HG02884 (cell line): ENCODE measurements at regions not wholly inside any gene's neighbourhood (a gene's known extent, or its start where the extent isn't known, plus 50 kb on each side); places are given as distances from the start of the nearest gene placed in this dataset.
"Not testable (repeated sequence)": the region's sequence is repeated elsewhere in the genome, so short reads cannot be mapped to it uniquely, and the experiment has no call there.

Experiments used
- ATAC-seq: cut with Tn5 transposase; IDR thresholded peaks from one replicate; pipeline ENCODE4 v1.9.1; 2021; ENCODE audit warnings: mild to moderate bottlenecking, moderate library complexity; ENCODE audit not compliant: unreplicated experiment

DNA sequence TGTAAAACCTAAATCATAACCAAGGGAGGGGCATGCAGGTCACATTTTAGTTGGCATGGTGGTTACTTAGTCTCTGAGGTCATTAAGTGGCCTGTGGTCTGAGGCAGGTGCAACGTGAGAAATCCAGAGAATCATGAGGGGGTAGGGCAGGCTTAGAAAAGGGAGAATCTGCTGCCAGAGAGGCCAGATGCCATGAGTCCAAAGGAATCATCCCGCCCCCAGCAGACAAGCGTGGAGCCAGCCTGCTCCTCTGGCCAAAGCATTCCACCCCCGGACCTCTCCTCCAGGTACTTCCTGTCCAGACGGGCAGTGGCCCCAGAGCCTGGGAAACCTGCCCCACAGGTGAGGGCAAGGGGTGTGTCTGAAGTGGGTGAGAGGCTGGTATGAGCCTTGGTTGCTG is 196.4 kb upstream of the ZNF32 start:
- ATAC-seq, result no peak

DNA sequence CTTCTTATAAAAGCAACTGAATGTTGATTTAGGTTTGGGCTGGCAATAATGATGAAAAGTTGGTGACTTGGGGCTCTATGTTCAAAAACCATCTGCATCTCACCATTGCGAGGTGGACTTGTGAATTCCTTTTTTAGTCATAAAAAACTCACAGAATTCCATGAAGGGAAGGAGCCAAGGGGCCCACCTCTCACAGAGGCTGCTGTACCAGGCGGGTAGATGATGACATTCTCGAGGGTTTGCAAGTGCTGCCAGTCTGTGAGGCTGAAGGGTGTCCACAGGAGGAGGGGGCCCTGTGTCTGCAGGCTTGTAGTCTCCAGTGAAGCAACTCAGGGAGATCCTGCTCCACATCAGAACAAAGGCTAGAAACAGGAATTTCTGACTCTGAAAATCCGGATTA is 195.5 kb upstream of the ZNF32 start:
- ATAC-seq, result no peak

DNA sequence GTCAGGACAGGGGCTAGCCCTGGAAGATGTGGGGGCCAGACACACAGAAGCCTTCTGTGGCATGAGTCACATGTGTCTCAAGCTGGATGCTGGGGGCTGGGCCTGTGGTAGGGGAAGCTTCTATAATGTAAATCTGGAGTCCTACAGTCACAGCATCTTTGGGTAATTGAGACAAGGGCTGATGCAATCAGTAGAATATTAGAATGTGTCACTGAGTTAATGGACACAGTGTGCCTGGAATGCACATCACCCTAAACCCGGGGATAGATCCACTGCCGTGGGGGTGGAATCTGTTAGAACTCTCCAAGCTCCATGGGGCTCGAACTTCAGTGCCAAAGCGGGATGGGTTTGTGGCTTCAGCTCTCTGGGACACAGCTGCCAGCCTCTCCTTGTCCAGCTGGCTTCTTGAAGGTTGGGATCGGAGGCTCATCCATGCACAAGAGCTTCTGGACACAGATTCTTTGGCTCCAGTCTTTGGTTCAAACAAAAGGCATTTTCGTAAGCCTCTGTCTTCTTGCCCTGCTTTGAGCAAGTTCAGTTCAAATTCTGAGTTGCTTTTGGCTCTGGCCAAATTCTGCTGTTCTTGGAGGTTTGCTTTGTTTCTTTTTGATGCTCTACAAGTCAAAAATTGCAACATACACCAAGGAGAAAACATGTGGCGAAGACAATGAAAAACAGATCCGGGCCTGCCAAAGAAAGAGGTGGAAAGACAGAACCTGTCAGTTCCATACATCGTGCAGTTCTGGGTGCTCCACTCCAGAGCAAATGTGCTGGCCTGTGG is 194.8 kb upstream of the ZNF32 start:
- ATAC-seq, result no peak

DNA sequence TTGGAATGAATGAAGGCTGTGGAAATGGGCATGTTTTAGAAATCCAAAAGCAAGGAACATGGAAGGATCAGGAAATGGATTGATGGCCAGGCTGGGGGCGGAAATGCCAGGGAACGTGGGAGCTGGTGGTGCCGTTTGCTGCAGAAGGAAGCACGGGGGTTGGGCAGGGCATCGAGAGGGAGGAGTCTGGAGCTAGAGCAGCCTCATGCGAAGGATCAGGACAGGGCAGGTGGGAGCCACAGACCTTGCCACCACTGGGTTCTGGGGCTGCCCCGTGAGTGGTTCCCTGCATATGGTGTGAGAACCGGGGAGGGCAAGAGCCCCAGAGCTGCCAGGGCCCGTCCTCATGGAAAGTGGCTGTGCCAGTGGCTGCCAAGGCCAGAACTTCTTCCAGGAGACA is 193.8 kb upstream of the ZNF32 start:
- ATAC-seq, result no peak

DNA sequence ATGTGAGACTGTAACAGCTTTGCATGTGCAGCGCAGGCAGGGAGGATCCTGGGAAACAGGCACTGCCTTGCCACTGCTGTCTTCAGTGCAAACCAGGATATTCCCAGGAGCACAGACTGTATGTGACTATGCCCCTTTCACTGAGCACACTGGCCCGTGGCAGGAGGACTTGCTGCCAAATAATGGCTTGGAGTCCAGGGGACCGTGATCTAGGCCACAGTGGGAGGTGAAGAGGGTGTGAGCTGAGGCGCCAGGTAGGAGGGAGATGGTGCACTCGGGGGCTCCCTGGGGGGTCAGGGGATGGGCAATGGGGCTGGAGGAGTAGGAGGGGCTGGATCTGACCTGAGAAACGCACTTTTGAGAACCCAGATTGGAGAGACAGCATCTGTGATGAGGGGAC is 193.4 kb upstream of the ZNF32 start:
- ATAC-seq, result no peak

DNA sequence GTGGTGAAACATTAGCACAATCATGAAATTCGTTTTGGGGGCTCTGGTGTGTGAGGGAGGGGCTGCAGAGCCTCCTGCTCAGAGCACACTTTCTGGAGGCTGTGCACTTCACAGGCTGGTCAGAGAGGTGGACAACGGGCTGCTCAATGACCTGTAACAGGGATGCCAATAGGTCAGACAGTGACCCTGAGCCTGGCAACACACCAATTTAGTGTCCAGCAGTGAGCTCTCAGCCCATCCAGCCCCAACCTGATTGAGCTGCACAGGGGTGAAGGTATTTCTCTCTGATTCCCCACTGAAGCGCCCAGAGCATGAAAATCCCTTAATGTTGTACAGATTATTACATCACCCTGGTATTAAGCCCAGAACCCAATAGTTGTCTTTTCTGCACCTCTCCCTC is 191.3 kb upstream of the ZNF32 start:
- no peak for ATAC-seq

DNA sequence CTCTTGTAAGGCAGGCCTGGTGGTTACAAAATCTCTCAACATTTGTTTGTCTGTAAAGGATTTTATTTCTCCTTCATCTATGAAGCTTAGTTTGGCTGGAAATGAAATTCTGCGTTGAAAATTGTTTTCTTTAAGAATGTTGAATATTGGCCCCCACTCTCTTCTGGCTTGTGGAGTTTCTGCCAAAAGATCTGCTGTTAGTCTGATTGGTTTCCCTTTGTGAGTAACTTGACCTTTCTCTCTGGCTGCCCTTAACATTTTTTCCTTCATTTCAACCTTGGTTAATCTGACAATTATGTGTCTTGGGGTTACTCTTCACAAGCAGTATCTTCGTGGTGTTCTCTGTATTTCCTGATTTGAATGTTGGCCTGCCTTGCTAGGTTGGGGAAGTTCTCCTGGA is 186.1 kb upstream of the ZNF32 start:
- not testable (repeated sequence) for ATAC-seq

DNA sequence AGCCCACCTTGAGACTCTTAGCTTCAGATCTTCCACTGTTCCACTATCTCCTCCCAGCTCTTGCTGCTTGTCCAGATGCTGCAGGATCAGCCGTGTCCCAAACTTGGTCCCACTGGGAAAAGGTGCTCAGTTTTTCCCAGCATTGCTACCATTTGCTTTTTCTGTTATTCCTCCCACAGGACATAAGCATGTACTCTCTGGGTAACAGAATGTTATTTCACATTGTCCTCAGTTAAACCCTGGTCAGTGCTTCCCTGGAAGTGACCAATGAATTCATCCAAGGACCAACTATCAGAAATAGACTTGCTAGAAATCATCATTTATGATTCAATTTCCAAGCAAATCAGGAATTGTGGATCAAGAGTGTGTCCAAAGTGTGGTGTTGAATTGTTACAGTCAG is 179.2 kb upstream of the ZNF32 start:
- ATAC-seq, result no peak

DNA sequence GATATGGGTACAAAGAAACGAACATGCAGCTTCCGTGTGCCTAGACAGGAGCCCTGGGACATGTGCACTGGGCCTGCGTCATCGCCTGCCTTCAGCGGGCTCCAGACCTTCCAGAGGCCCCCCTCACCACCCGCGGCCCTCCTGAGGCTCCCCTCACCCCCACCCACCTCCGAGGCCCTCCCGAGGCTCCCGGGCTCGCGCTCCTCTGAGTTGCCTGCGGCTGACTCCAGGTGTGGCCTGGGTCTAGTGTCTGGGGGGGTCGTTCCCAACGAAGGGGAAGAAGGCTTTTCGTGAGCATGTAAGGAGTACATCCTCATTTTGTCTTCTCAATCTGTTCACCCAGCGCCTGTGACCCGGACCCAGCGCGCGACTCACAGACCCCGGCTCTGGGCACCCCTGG is 177.3 kb upstream of the ZNF32 start:
- no peak for ATAC-seq

DNA sequence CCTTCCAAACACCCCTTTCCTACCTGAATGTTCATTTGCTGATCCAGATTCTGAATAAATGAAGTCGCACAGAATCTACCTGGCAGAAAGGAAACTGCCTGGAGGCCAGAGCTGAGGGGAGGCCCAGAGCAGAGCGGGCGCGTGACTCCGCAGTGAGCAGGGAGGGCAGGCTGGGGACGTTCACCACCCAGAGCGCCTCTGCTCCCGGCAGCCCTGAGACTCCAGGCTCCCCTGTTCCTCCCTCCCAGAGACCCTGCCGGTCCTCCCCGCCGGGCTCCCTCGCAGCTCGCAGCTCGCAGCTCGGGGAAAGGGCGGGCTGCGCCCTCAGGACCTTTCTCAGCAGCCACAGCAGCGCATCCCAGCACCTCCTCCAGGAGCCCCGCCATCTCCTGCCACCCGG is 176.7 kb upstream of the ZNF32 start:
- no peak for ATAC-seq

DNA sequence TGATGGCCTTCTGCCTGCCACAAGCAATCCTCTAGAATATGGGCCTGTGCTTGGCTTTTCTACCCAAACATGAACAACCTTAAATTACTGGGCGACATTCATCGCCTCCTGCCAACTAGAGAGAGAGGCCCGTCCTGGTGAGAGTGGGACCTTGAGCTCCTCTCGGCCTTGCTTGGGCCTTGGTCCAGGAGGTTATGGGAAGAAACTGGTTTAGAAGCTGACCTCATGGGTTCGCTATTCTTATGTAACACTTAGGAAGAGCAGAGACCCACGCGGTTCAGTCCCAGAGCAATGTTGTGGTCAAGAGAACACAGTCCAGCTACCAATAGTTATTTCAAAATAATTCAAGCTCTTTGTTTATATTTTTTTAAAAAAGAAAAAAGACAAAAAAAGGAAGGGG is 176.3 kb upstream of the ZNF32 start:
- ATAC-seq, result no peak

DNA sequence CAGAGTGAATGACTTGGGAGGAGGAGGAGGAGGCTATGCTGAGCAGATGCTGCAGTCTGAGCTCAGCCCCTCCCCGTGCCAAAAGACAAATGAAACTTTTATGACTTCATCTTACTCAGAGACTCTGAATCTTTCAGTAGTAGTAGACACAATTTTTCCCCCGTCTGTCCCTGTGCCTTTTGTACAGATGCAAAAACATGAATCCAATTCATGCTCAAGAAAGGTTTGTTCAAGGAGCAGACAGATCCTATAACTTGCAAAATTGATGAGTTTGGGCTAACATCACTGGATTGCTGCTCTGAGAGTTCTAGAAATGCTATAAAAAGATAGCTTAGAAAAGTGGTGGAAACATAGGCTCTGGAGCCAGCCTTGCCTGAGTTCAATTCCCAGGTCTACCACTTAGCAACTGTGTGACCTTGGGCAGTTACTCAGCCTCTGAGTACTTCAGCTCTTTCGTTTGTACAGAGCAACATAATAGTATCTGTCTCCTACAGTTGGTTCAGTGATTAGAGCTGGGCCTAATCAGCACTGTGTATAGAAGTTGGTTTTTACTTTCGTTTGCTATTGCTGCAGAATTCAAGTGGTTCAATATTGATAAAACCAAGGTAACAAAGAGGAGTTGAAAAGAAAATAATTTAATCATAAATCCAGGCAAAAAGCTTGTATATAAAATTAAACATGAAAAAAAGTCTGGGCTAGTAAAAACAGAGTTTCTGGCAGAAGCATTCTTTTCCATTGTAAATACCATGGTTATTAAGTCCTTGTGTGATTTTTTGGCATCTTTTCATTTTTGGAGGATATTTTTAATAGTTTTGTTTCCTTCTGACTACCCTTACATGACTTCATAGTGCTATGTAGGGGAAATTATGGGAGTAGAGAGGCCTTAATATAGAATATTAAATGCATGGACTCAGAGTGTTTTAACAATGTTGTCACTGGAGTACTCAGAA is 174.2 kb upstream of the ZNF32 start:
- ATAC-seq, result no peak

DNA sequence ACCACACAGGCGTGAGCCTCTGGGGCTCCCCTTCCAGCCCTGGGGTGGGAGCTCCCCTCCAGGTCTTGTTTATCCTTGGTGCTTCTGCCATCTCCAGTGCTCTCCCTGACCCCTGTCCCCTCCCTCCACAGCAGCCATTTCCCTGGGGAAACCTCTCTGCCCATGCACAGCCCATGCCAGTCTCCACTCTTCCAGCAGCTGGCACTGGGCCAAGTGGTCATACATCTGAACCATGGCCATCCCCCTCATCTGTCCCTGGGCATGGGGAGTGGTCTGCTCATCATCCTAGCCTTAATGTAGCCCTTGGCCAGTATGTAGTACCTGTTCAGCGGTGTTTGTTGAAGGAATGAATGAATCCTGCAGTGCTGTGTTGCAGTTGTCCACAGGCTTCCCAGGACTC is 172.4 kb upstream of the ZNF32 start:
- no peak for ATAC-seq

DNA sequence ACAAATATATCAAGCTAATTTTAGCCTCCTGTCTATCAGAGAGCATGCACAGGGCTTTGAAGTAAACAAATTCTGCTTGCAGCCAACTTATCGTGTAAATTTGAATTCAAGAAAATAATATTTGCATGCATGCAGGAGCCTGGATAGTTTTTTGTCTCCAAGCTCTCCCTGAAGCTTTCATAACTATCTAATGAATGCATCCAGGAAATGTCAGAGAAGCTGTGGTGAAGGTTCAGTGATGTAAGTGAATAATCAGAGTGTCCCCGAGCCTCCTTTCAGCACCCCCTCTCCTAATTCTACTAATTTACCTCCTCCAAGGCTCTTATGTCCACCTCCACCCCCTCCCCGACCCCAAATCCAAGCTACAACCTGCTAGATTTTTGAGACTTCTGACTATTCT is 172.0 kb upstream of the ZNF32 start:
- no peak for ATAC-seq

DNA sequence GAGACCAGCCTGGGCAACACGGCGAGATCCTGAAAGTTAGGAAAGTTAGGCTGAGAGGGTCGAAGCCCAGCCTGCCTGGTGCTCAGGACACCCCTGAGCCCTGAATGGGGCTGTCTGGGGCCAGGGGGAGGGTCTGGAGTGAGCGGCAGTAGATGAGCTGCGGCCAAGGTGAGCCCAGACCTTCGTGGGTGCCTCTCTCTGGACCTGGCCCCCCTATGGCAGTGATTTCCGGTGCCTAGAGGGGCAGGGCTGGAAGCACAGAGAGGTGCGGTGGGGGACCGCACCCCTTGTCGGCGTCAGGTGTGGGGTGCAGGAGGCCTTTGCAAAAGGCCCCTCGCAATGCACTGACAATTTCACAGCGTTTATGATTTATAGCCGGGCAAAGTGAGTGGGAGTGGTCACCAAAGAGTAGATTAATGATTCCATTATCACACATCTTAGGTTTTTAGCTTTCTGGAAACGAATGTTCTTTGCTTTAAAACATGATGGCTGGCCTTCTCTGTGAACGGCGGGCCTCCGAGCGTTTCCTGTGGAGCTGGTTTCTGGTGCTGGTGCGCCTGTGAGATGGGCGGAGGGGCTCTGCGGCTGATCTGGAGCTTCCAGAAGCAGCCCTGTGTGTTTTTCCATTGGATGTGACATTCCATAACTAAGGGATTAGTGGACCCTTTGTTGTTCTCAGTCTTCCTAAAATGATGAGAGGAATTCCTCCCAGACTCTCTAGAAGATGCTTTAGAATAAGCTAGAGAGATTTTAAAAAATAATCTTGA is 171.0 kb upstream of the ZNF32 start:
- no peak for ATAC-seq

DNA sequence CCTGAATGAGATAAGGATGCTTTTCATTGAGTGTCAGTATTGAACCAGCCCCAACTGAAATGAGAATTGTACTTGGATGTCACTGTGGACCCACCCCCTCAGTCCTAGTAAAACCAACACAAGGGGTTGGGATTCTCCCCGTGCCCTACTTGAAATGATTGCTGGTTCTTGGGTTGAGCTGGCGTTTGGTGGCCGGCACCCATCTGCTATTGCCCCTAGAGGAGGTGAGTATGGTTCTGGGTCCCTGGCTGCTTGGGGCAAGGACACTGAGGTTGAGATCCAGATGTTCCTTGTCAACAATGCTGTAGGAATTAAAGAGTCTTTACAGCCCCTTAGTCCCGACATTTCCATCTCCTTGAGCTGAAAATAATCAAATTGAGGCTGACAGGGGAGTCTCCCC is 170.0 kb upstream of the ZNF32 start:
- no peak for ATAC-seq

DNA sequence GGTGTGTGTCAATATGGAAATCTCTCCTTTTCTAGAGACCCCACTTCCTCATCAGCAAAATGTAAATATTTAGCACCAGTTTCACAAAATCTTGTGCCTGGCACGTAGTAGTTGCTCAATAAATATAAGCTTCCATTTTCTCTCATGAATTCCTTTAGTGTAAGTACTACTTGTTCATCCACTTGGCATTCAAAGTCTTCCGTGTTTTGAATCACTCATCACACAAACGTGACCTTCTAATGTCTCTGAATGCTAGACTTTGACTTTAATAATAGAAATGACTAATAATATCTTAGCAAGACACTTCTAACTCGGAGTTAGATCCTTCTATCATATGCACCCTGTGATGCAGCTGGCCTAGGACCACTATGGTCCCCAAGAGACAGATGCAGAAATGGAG is 168.7 kb upstream of the ZNF32 start:
- ATAC-seq, result no peak

DNA sequence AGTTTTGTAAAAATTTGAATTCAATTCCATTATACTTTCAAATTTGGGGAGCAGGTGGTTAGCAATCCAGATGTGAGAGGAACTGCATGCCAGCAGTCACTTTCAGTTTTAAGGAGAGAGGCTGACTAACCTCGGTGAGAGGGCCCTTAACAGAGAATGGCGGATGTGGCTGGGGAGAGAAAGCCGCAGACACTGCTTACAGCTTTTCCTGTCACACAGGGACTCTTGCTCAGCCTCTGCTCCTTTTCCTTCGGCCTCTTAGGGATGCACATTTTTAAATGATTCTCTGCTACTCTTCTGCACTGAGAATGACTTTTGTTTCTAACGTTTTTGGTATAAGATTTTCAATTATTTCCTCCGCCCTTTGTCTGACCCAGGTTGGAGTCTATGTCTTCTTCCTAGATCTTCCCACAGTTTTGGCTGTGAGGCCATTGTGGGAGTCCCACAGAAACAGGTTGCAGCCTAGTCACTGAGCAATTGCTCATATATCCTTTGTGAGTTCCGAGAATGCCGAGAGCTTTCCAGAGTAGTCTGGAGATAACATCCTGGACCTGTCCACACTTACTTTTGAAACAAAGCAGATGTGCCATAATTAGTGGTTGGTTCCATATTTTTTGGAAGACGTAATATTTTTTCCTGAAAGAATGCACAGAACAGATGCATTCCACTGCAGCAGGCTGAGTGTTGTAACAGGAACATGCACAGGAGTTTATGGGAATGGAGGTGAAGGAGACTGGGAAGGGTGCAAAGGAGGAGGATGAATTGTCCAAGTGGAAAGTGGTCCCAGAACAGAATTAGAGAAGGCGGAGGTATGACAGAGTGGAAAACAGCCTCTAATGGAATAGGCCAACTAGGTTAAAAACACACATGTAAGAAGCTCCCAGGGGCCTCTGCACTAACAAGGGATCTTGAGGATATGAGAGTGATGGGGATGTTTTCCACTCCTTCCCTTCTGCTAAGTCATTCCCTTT is 168.0 kb upstream of the ZNF32 start:
- peak; percentile 99 for ATAC-seq

DNA sequence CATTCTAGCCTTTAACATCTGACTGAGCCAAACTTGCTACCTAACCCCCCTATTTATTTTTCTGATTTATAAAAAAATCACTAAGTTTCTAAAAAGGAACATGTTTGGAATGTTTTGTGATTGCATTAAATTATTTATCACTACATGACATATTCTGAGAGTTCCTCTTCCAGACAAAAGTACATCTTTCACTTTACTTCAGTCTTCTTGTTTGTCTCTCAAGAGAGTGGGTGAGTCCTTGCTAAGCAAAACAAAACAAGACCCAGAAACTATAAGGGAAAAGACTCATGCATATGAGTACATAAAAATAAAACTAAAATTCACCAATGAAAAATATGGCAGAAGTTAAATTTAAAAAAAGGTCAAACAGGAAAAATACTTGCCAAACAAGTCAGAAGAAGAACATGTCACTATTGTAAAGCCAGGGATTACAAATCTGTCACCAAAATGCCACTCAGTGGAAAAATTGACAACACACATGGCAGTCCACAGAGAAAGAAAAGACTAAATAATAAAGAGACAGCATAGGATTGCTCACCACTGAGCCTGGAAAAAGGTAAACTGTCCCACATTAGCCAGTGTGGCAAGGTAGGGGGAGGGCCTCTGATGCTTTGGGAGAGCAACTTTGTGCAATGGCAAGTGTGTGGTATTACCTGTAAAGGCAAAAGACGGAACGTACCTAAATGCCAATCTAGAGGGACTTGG is 166.7 kb upstream of the ZNF32 start:
- ATAC-seq, result no peak

DNA sequence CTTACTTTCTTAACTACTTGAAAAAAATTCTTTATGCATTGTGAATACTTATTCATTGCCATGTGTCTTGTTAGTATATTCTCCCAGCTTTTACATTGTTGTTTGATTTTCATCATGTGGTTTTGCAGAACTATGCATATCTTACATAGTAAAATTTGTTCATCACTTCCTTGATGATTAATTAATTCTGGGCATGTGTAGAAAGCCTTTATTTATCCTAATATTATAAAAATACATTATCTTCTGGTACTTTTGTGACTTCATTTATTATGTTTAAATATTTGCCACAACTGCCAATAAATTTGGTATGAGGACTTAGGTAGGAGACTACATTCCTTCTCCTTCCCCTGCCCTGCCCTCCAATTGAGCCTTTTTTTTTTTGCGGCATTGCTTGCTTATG is 166.0 kb upstream of the ZNF32 start:
- ATAC-seq, result no peak
